ENCODE measurements at regions not wholly inside any gene's neighbourhood (a gene's known extent, or its start where the extent isn't known, plus 50 kb on each side); places are given as distances from the start of the nearest gene placed in this dataset.
"Not testable (repeated sequence)": the region's sequence is repeated elsewhere in the genome, so short reads cannot be mapped to it uniquely, and the experiment has no call there.

- not testable (repeated sequence) for H3K4me3 ChIP-seq (replicated peaks; ENCODE audit: low read depth, low read length); H3K27me3 ChIP-seq (replicated peaks; ENCODE audit: control insufficient read depth, insufficient read depth, low read length); H3K36me3 ChIP-seq (ENCODE audit: control insufficient read depth, insufficient read depth, low read length); DNase-seq (ENCODE audit: extremely low read depth, insufficient read length)
Observed at GRCh38 chr13:18276280-18276679, 905.3 kb downstream of the TUBA3C start.

- not testable (repeated sequence) for H3K4me3 ChIP-seq (replicated peaks; ENCODE audit: low read depth, low read length); DNase-seq (ENCODE audit: extremely low read depth, insufficient read length); H3K27me3 ChIP-seq (replicated peaks; ENCODE audit: control insufficient read depth, insufficient read depth, low read length); H3K36me3 ChIP-seq (ENCODE audit: control insufficient read depth, insufficient read depth, low read length)
Observed at GRCh38 chr13:18273785-18274514, 907.7 kb downstream of the TUBA3C start.

GRCh38 chr13:18258801-18259419, 922.7 kb downstream of the TUBA3C start:
- not testable (repeated sequence) for H3K27me3 ChIP-seq (replicated peaks; ENCODE audit: control insufficient read depth, insufficient read depth, low read length); H3K36me3 ChIP-seq (ENCODE audit: control insufficient read depth, insufficient read depth, low read length); H3K4me3 ChIP-seq (replicated peaks; ENCODE audit: low read depth, low read length); DNase-seq (ENCODE audit: extremely low read depth, insufficient read length)

GRCh38 chr13:18257686-18258085, 923.9 kb downstream of the TUBA3C start:
- DNase-seq (ENCODE audit: extremely low read depth, insufficient read length); H3K36me3 ChIP-seq (ENCODE audit: control insufficient read depth, insufficient read depth, low read length); H3K27me3 ChIP-seq (replicated peaks; ENCODE audit: control insufficient read depth, insufficient read depth, low read length); H3K4me3 ChIP-seq (replicated peaks; ENCODE audit: low read depth, low read length): not testable (repeated sequence)

GRCh38 chr13:18252848-18253247, 928.8 kb downstream of the TUBA3C start:
- H3K36me3 ChIP-seq (ENCODE audit: control insufficient read depth, insufficient read depth, low read length); H3K27me3 ChIP-seq (replicated peaks; ENCODE audit: control insufficient read depth, insufficient read depth, low read length); H3K4me3 ChIP-seq (replicated peaks; ENCODE audit: low read depth, low read length); DNase-seq (ENCODE audit: extremely low read depth, insufficient read length): not testable (repeated sequence)

- H3K36me3 ChIP-seq (ENCODE audit: control insufficient read depth, insufficient read depth, low read length); H3K27me3 ChIP-seq (replicated peaks; ENCODE audit: control insufficient read depth, insufficient read depth, low read length); H3K4me3 ChIP-seq (replicated peaks; ENCODE audit: low read depth, low read length); DNase-seq (ENCODE audit: extremely low read depth, insufficient read length): not testable (repeated sequence)
Observed at GRCh38 chr13:18248533-18249240, 932.9 kb downstream of the TUBA3C start.

GRCh38 chr13:18240086-18240485, 941.5 kb downstream of the TUBA3C start:
- not testable (repeated sequence) for H3K4me3 ChIP-seq (replicated peaks; ENCODE audit: low read depth, low read length); H3K27me3 ChIP-seq (replicated peaks; ENCODE audit: control insufficient read depth, insufficient read depth, low read length); H3K36me3 ChIP-seq (ENCODE audit: control insufficient read depth, insufficient read depth, low read length); DNase-seq (ENCODE audit: extremely low read depth, insufficient read length)

GRCh38 chr13:18238586-18238985, 943.0 kb downstream of the TUBA3C start:
- H3K36me3 ChIP-seq (ENCODE audit: control insufficient read depth, insufficient read depth, low read length); H3K4me3 ChIP-seq (replicated peaks; ENCODE audit: low read depth, low read length); DNase-seq (ENCODE audit: extremely low read depth, insufficient read length); H3K27me3 ChIP-seq (replicated peaks; ENCODE audit: control insufficient read depth, insufficient read depth, low read length): not testable (repeated sequence)

GRCh38 chr13:18236528-18236815, 945.2 kb downstream of the TUBA3C start:
- Histone ChIP-seq H3K36me3 (ENCODE audit: control insufficient read depth, insufficient read depth, low read length) (no peaks in the 10 kb centered on the region), H3K27me3 (replicated peaks; ENCODE audit: control insufficient read depth, insufficient read depth, low read length) (no peaks in the 10 kb centered on the region), H3K4me3 (replicated peaks; ENCODE audit: low read depth, low read length) (no peak overlapping the region)
- TF ChIP-seq CTCF (IDR thresholded peaks at IDR 0.05; ENCODE audit: insufficient read depth, low read length, poor library complexity, severe bottlenecking), result no peak
- no peak for DNase-seq (ENCODE audit: extremely low read depth, insufficient read length)
